ENCODE measurements at regions not wholly inside any gene's neighbourhood (a gene's known extent, or its start where the extent isn't known, plus 50 kb on each side); places are given as distances from the start of the nearest gene placed in this dataset.

- no peak overlapping the region for H3K27ac Mint-ChIP-seq (ENCODE audit: unreplicated experiment)
- H3K4me3 Mint-ChIP-seq (ENCODE audit: unreplicated experiment) = no peak overlapping the region
Observed at GRCh38 chrX:20472620-20473258, 206.0 kb upstream of the RPS6KA3 start.

GRCh38 chrX:20472148-20472547, 205.4 kb upstream of the RPS6KA3 start:
- FAIRE-seq = peak; percentile 82
- Histone ChIP-seq H4K20me1 (ENCODE audit: insufficient read depth, low read length) (no peaks in the 10 kb centered on the region), H3K27ac (ENCODE audit: low read depth, low read length) (no peak overlapping the region), H3K4me3 (ENCODE audit: insufficient read depth, low read depth, low read length) (no peak overlapping the region), H3K9ac (ENCODE audit: low read length) (no peak overlapping the region), H2AFZ (ENCODE audit: low read depth, low read length) (no peak overlapping the region), H3K4me2 (ENCODE audit: low read length) (no peak overlapping the region), H3K4me1 (ENCODE audit: insufficient read depth, low read length) (no peaks in the 10 kb centered on the region), H3K36me3 (ENCODE audit: insufficient read depth, low read length) (no peaks in the 10 kb centered on the region), H3K9me3 (ENCODE audit: insufficient read depth, low read depth, low read length) (no peaks in the 10 kb centered on the region), H3K79me2 (ENCODE audit: insufficient read depth, low read length) (no peaks in the 10 kb centered on the region), H3K27me3 (ENCODE audit: insufficient read depth, low read length) (no peaks in the 10 kb centered on the region)
- Mint-ChIP-seq H3K4me1 (ENCODE audit: low read depth, unreplicated experiment) (no peaks in the 10 kb centered on the region), H3K4me3 (ENCODE audit: unreplicated experiment) (no peak overlapping the region), H3K27me3 (ENCODE audit: low read depth, unreplicated experiment) (no peaks in the 10 kb centered on the region), H3K9me3 (ENCODE audit: unreplicated experiment) (no peaks in the 10 kb centered on the region), H3K27ac (ENCODE audit: unreplicated experiment) (no peak overlapping the region), H3K36me3 (ENCODE audit: low read depth, unreplicated experiment) (no peaks in the 10 kb centered on the region)
- no peak for TF ChIP-seq EZH2 (IDR thresholded peaks at IDR 0.05; ENCODE audit: insufficient read depth, low read length)
- TF ChIP-seq, protein P1, sequence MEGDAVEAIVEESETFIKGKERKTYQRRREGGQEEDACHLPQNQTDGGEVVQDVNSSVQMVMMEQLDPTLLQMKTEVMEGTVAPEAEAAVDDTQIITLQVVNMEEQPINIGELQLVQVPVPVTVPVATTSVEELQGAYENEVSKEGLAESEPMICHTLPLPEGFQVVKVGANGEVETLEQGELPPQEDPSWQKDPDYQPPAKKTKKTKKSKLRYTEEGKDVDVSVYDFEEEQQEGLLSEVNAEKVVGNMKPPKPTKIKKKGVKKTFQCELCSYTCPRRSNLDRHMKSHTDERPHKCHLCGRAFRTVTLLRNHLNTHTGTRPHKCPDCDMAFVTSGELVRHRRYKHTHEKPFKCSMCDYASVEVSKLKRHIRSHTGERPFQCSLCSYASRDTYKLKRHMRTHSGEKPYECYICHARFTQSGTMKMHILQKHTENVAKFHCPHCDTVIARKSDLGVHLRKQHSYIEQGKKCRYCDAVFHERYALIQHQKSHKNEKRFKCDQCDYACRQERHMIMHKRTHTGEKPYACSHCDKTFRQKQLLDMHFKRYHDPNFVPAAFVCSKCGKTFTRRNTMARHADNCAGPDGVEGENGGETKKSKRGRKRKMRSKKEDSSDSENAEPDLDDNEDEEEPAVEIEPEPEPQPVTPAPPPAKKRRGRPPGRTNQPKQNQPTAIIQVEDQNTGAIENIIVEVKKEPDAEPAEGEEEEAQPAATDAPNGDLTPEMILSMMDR (IDR thresholded peaks at IDR 0.05; ENCODE audit: insufficient read depth, low read depth, low read length) = no peak
- no peak for DNase-seq (ENCODE audit: low read depth)

More at GRCh38 chrX:20472620-20473258, 206.0 kb upstream of the RPS6KA3 start:
- H3K4me2 ChIP-seq (ENCODE audit: low read length) = no peak overlapping the region
- no peaks in the 10 kb centered on the region for H3K4me1 Mint-ChIP-seq (ENCODE audit: low read depth, unreplicated experiment)
- TF ChIP-seq, protein P1 (IDR thresholded peaks at IDR 0.05; ENCODE audit: insufficient read depth, low read depth, low read length) = no peak
- no peak for TF ChIP-seq EZH2 (IDR thresholded peaks at IDR 0.05; ENCODE audit: insufficient read depth, low read length)
- no peak overlapping the region for H3K4me3 ChIP-seq (ENCODE audit: insufficient read depth, low read depth, low read length)
- no peak overlapping the region for H3K9ac ChIP-seq (ENCODE audit: low read length)
- no peak for DNase-seq (ENCODE audit: low read depth)
- no peaks in the 10 kb centered on the region for H3K27me3 ChIP-seq (ENCODE audit: insufficient read depth, low read length)
- H4K20me1 ChIP-seq (ENCODE audit: insufficient read depth, low read length) = no peaks in the 10 kb centered on the region
- no peak overlapping the region for H2AFZ ChIP-seq (ENCODE audit: low read depth, low read length)
- no peaks in the 10 kb centered on the region for H3K79me2 ChIP-seq (ENCODE audit: insufficient read depth, low read length)
- H3K27ac ChIP-seq (ENCODE audit: low read depth, low read length) = no peak overlapping the region
- FAIRE-seq = peak; percentile 39
- H3K36me3 ChIP-seq (ENCODE audit: insufficient read depth, low read length) = no peaks in the 10 kb centered on the region
- no peaks in the 10 kb centered on the region for H3K9me3 ChIP-seq (ENCODE audit: insufficient read depth, low read depth, low read length)
- no peaks in the 10 kb centered on the region for H3K4me1 ChIP-seq (ENCODE audit: insufficient read depth, low read length)
- H3K36me3 Mint-ChIP-seq (ENCODE audit: low read depth, unreplicated experiment) = no peaks in the 10 kb centered on the region
- H3K27me3 Mint-ChIP-seq (ENCODE audit: low read depth, unreplicated experiment) = no peaks in the 10 kb centered on the region
- no peaks in the 10 kb centered on the region for H3K9me3 Mint-ChIP-seq (ENCODE audit: unreplicated experiment)

- H2AFZ ChIP-seq (ENCODE audit: low read depth, low read length) = no peak overlapping the region
- no peak overlapping the region for H3K27ac ChIP-seq (ENCODE audit: low read depth, low read length)
- no peaks in the 10 kb centered on the region for H3K4me1 ChIP-seq (ENCODE audit: insufficient read depth, low read length)
- no peak overlapping the region for H3K4me2 ChIP-seq (ENCODE audit: low read length)
- H3K4me1 Mint-ChIP-seq (ENCODE audit: low read depth, unreplicated experiment) = no peaks in the 10 kb centered on the region
- H3K27me3 ChIP-seq (ENCODE audit: insufficient read depth, low read length) = no peaks in the 10 kb centered on the region
- H4K20me1 ChIP-seq (ENCODE audit: insufficient read depth, low read length) = no peaks in the 10 kb centered on the region
- H3K36me3 Mint-ChIP-seq (ENCODE audit: low read depth, unreplicated experiment) = no peaks in the 10 kb centered on the region
- peak; percentile 9 for FAIRE-seq
- H3K27ac Mint-ChIP-seq (ENCODE audit: unreplicated experiment) = no peak overlapping the region
- H3K9me3 Mint-ChIP-seq (ENCODE audit: unreplicated experiment) = no peaks in the 10 kb centered on the region
- H3K9me3 ChIP-seq (ENCODE audit: insufficient read depth, low read depth, low read length) = no peaks in the 10 kb centered on the region
- DNase-seq (ENCODE audit: low read depth) = no peak
- TF ChIP-seq EZH2 (IDR thresholded peaks at IDR 0.05; ENCODE audit: insufficient read depth, low read length) = no peak
- TF ChIP-seq, protein P1 (IDR thresholded peaks at IDR 0.05; ENCODE audit: insufficient read depth, low read depth, low read length) = no peak
- no peak overlapping the region for H3K4me3 Mint-ChIP-seq (ENCODE audit: unreplicated experiment)
- H3K36me3 ChIP-seq (ENCODE audit: insufficient read depth, low read length) = no peaks in the 10 kb centered on the region
- H3K4me3 ChIP-seq (ENCODE audit: insufficient read depth, low read depth, low read length) = no peak overlapping the region
- no peak overlapping the region for H3K9ac ChIP-seq (ENCODE audit: low read length)
- no peaks in the 10 kb centered on the region for H3K79me2 ChIP-seq (ENCODE audit: insufficient read depth, low read length)
- H3K27me3 Mint-ChIP-seq (ENCODE audit: low read depth, unreplicated experiment) = no peaks in the 10 kb centered on the region
Observed at GRCh38 chrX:20471483-20471882, 204.8 kb upstream of the RPS6KA3 start.

Data from astrocyte (in vitro differentiated cells and primary cell).